GM19455 (cell line): ENCODE measurements at regions not wholly inside any gene's neighbourhood (a gene's known extent, or its start where the extent isn't known, plus 50 kb on each side); places are given as distances from the start of the nearest gene placed in this dataset.

Experiments
- ATAC-seq: cut with Tn5 transposase; IDR thresholded peaks from one replicate; pipeline ENCODE4 v1.9.1; 2021; ENCODE audit not compliant: unreplicated experiment

- ATAC-seq: no peak
Measured at GRCh38 chr11:8823174-8823742, 87.7 kb upstream of the AKIP1 start.

- ATAC-seq: no peak
Measured at GRCh38 chr11:8826139-8826786, 84.7 kb upstream of the AKIP1 start.

GRCh38 chr11:8826901-8827560 lies 84.0 kb upstream of the AKIP1 start:
- no peak for ATAC-seq

GRCh38 chr11:8828046-8828445 lies 82.9 kb upstream of the AKIP1 start:
- no peak for ATAC-seq

- ATAC-seq: no peak
Measured at GRCh38 chr11:8828580-8829361, 82.2 kb upstream of the AKIP1 start.

- no peak for ATAC-seq
Measured at GRCh38 chr11:8829556-8829955, 81.4 kb upstream of the AKIP1 start.

- no peak for ATAC-seq
Measured at GRCh38 chr11:8830641-8831040, 80.3 kb upstream of the AKIP1 start.

- no peak for ATAC-seq
Measured at GRCh38 chr11:8831861-8832260, 79.1 kb upstream of the AKIP1 start.

GRCh38 chr11:8832571-8833260 lies 78.3 kb upstream of the AKIP1 start:
- peak; percentile 70 for ATAC-seq

- ATAC-seq: no peak
Measured at GRCh38 chr11:8833568-8834315, 77.2 kb upstream of the AKIP1 start.

- ATAC-seq: no peak
Measured at GRCh38 chr11:8834379-8834778, 76.6 kb upstream of the AKIP1 start.

- no peak for ATAC-seq
Measured at GRCh38 chr11:8838248-8838647, 72.7 kb upstream of the AKIP1 start.

GRCh38 chr11:8839306-8839956 lies 71.6 kb upstream of the AKIP1 start:
- no peak for ATAC-seq

GRCh38 chr11:8839957-8840945 lies 70.7 kb upstream of the AKIP1 start:
- no peak for ATAC-seq

- no peak for ATAC-seq
Measured at GRCh38 chr11:8841899-8842298, 69.1 kb upstream of the AKIP1 start.

- no peak for ATAC-seq
Measured at GRCh38 chr11:8858808-8859207, 52.2 kb upstream of the AKIP1 start.
